GM12892 (cell line): ENCODE measurements at regions not wholly inside any gene's neighbourhood (a gene's known extent, or its start where the extent isn't known, plus 50 kb on each side); places are given as distances from the start of the nearest gene placed in this dataset.

Experiments
- POLR2A ChIP-seq: IDR thresholded peaks from 2 replicates; pipeline ENCODE4 v1.6.1; 2011; ENCODE audit warnings: low read depth, low read length, control low read depth
- POLR2AphosphoS5 ChIP-seq: IDR thresholded peaks from 2 replicates; pipeline ENCODE4 v1.6.1; 2011; ENCODE audit warnings: low read depth, low read length, control low read depth
- TAF1 ChIP-seq: IDR thresholded peaks from 2 replicates; pipeline ENCODE4 v1.6.1; 2011; ENCODE audit warnings: low read depth, mild to moderate bottlenecking, control low read depth, low read length, borderline replicate concordance

DNA sequence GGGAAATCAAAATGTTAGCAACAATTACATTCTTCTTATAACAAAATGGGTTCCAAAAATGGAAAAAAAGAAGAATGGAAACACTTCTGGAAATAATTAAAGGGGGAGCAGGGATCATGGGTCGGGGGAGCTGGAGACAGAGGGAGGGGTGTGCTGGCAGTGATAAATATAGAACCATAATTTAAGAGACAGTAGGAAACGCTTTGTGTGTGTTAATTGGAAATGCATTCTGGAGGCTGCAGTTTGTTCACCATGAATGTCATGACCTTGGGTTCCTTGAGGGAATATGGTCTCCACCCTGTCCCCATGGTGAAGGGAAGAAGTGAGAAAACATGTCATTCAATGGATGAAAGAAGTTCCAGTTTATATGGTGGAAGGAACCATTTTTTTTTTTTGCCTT lies 540.7 kb downstream of the TNS1 start:
- TF ChIP-seq POLR2A (no peak), POLR2AphosphoS5 (no peak), TAF1 (no peak)
